ENCODE measurements at regions not wholly inside any gene's neighbourhood (a gene's known extent, or its start where the extent isn't known, plus 50 kb on each side); places are given as distances from the start of the nearest gene placed in this dataset.

- WGBS (ENCODE audit: insufficient coverage) = no CpG with 5 or more reads among the region's 3 CpGs
- Histone ChIP-seq H3K27me3 (replicated peaks in 1 of 4; ENCODE audit: control extremely low read depth in 1 of 4, control insufficient read depth in 3 of 4, insufficient read depth in 4 of 4, low read length in 3 of 4) (no peaks in the 10 kb centered on the region), H3K36me3 (replicated peaks in 1 of 2; ENCODE audit: control extremely low read depth in 1 of 2, control insufficient read depth in 1 of 2, extremely low read depth in 1 of 2, insufficient read depth in 2 of 2, low read length in 1 of 2) (no peaks in the 10 kb centered on the region), H3K4me3 (ENCODE audit: control extremely low read depth in 1 of 5, extremely low read depth in 1 of 5, insufficient read depth in 1 of 5, low read depth in 2 of 5, low read length in 4 of 5) (no peak overlapping the region), H3K27ac (ENCODE audit: low read length in 2 of 2) (no peak overlapping the region), H2AFZ (ENCODE audit: insufficient read depth, low read depth, low read length, poor library complexity, severe bottlenecking) (no peak overlapping the region), H3K9me3 (ENCODE audit: control extremely low read depth in 1 of 3, control insufficient read depth in 2 of 3, insufficient read depth in 1 of 3, low read length in 2 of 3) (no peaks in the 10 kb centered on the region), H3K79me2 (ENCODE audit: control insufficient read depth, insufficient read depth, low read length) (no peaks in the 10 kb centered on the region), H3K4me2 (replicated peaks; ENCODE audit: low read depth, low read length, poor library complexity, severe bottlenecking) (no peak overlapping the region), H4K20me1 (ENCODE audit: control insufficient read depth, insufficient read depth, low read length, poor library complexity, severe bottlenecking) (no peaks in the 10 kb centered on the region), H3K9ac (ENCODE audit: low read length) (no peak overlapping the region), H3K4me1 (ENCODE audit: control insufficient read depth in 2 of 2, insufficient read depth in 2 of 2, low read length in 2 of 2) (no peaks in the 10 kb centered on the region)
- DNase-seq = no peak
- Mint-ChIP-seq H3K27ac (no peak overlapping the region), H3K27me3 (no peaks in the 10 kb centered on the region), H3K4me3 (no peak overlapping the region), H3K4me1 (no peaks in the 10 kb centered on the region), H3K9me3 (ENCODE audit: insufficient read depth) (no peaks in the 10 kb centered on the region)
- TF ChIP-seq EZH2 (IDR thresholded peaks at IDR 0.05; ENCODE audit: borderline replicate concordance, insufficient read depth, low read depth, low read length, poor library complexity, severe bottlenecking) (no peak), CTCF (IDR thresholded peaks at IDR 0.05) (no peak)
- ATAC-seq (ENCODE audit: low read depth) = no peak
- POLR2A ChIA-PET = no interaction called here
- CTCF ChIA-PET = no interaction called here
- intact Hi-C loops (cut with micrococcal nuclease) = no loop called here
These were observed 366.1 kb upstream of the FAM47C start for GRCh38 chrX:36642052-36642451.

- H3K9ac ChIP-seq (ENCODE audit: low read length) = no peak overlapping the region
- no peak overlapping the region for H2AFZ ChIP-seq (ENCODE audit: insufficient read depth, low read depth, low read length, poor library complexity, severe bottlenecking)
- H3K4me2 ChIP-seq (replicated peaks; ENCODE audit: low read depth, low read length, poor library complexity, severe bottlenecking) = no peak overlapping the region
- TF ChIP-seq CTCF (IDR thresholded peaks at IDR 0.05) = no peak
- no peak for TF ChIP-seq EZH2 (IDR thresholded peaks at IDR 0.05; ENCODE audit: borderline replicate concordance, insufficient read depth, low read depth, low read length, poor library complexity, severe bottlenecking)
- H3K4me3 ChIP-seq (ENCODE audit: control extremely low read depth in 1 of 5, extremely low read depth in 1 of 5, insufficient read depth in 1 of 5, low read depth in 2 of 5, low read length in 4 of 5) = no peak overlapping the region
- no peaks in the 10 kb centered on the region for H3K9me3 ChIP-seq (ENCODE audit: control extremely low read depth in 1 of 3, control insufficient read depth in 2 of 3, insufficient read depth in 1 of 3, low read length in 2 of 3)
- Mint-ChIP-seq H3K4me1 (no peaks in the 10 kb centered on the region), H3K27me3 (no peaks in the 10 kb centered on the region), H3K9me3 (ENCODE audit: insufficient read depth) (no peaks in the 10 kb centered on the region), H3K4me3 (no peak overlapping the region), H3K27ac (no peak overlapping the region)
- DNase-seq (no peak), ATAC-seq (ENCODE audit: low read depth) (no peak)
- no peaks in the 10 kb centered on the region for H3K79me2 ChIP-seq (ENCODE audit: control insufficient read depth, insufficient read depth, low read length)
- H3K36me3 ChIP-seq (replicated peaks in 1 of 2; ENCODE audit: control extremely low read depth in 1 of 2, control insufficient read depth in 1 of 2, extremely low read depth in 1 of 2, insufficient read depth in 2 of 2, low read length in 1 of 2) = no peaks in the 10 kb centered on the region
- ChIA-PET POLR2A (no interaction called here), CTCF (no interaction called here)
- H3K4me1 ChIP-seq (ENCODE audit: control insufficient read depth in 2 of 2, insufficient read depth in 2 of 2, low read length in 2 of 2) = no peaks in the 10 kb centered on the region
- no CpG with 5 or more reads among the region's 3 CpGs for WGBS (ENCODE audit: insufficient coverage)
- no peaks in the 10 kb centered on the region for H3K27me3 ChIP-seq (replicated peaks in 1 of 4; ENCODE audit: control extremely low read depth in 1 of 4, control insufficient read depth in 3 of 4, insufficient read depth in 4 of 4, low read length in 3 of 4)
- no peak overlapping the region for H3K27ac ChIP-seq (ENCODE audit: low read length in 2 of 2)
- intact Hi-C loops (cut with micrococcal nuclease) = no loop called here
- no peaks in the 10 kb centered on the region for H4K20me1 ChIP-seq (ENCODE audit: control insufficient read depth, insufficient read depth, low read length, poor library complexity, severe bottlenecking)
These were observed 357.5 kb upstream of the FAM47C start for GRCh38 chrX:36650622-36651021.

All from B cell (primary cell).